Activated CD4-positive, alpha-beta T cell treated with anti-CD3 and anti-CD28 coated beads, Interleukin-2, amount 10 ng/mL, durations not matched to agents 7 days and 5 days (primary cell): ENCODE measurements at regions not wholly inside any gene's neighbourhood (a gene's known extent, or its start where the extent isn't known, plus 50 kb on each side); places are given as distances from the start of the nearest gene placed in this dataset.

Experiments
- CTCF ChIA-PET: fragments of 350-600 bp; sonication (Branson Sonifier 250); formaldehyde crosslinking; loops from one replicate; lab custom pipeline; 2021; ENCODE audit warnings: antibody characterized with exemption; lab: Charles Lee
- POLR2A ChIA-PET: fragments of 350-600 bp; sonication (Branson Sonifier 250); formaldehyde crosslinking; loops from one replicate; lab custom pipeline; 2021; ENCODE audit warnings: antibody characterized with exemption; lab: Charles Lee
- DNase-seq: peaks from one replicate; pipeline ENCODE4 v3.0.0-alpha.2; 2020
- H3K27ac Mint-ChIP-seq: one replicate; pipeline ENCODE4 v1.8.0; 2021; ENCODE audit warnings: mild to moderate bottlenecking, moderate library complexity, mixed read lengths
- H3K27me3 Mint-ChIP-seq: one replicate; pipeline ENCODE4 v1.8.0; 2021; ENCODE audit warnings: mixed read lengths
- H3K36me3 Mint-ChIP-seq: one replicate; pipeline ENCODE4 v1.8.0; 2021; ENCODE audit warnings: low read depth, mixed read lengths
- H3K4me1 Mint-ChIP-seq: one replicate; pipeline ENCODE4 v1.8.0; 2021; ENCODE audit warnings: mixed read lengths
- H3K4me3 Mint-ChIP-seq: one replicate; pipeline ENCODE4 v1.8.0; 2021; ENCODE audit warnings: mild to moderate bottlenecking, moderate library complexity, mixed read lengths
- H3K9me3 Mint-ChIP-seq: one replicate; pipeline ENCODE4 v1.8.0; 2021; ENCODE audit warnings: mixed read lengths

DNA sequence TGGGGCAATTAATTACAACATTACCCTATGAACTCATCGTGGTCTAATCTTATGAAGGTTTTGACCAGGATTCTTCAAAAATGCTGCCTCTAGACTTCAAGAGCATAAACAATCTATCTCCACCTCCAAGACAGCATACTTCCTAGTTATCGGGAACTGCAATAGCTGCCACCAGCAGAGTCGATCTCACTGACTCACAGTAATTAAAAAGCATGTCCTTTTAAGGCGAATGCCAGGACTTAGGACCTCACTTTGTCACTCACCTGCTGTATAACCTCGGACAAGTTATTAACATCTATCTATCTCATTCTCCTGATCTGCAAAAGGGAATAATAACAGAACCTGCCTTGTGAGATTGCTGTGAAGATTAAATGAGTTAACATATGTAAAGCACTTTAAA is 666.0 kb upstream of the COBL start:
- no peak overlapping the region for H3K27ac Mint-ChIP-seq

DNA sequence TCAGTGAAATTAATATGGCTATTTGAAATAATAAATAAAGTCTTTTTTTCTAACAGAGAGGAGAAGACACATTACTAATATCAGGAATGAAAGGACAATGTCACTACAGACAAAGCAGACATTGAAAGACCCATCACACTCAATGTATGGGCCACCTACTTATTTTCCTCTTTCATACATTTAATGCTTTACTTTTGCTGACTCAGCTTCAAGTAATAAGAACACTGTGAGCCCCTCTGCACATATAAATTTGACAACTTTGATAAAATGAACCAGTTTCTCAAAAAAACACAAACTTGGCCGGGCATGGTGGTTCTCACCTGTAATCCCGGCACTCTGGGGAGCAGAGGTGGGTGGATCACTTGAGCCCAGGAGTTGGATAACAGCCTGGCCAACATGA is 664.2 kb upstream of the COBL start:
- no peak for DNase-seq
- peaks cover 2% of the 10 kb centered on the region for H3K9me3 Mint-ChIP-seq
- ChIA-PET CTCF (no interaction called here), POLR2A (no interaction called here)
- H3K36me3 Mint-ChIP-seq = no peaks in the 10 kb centered on the region
- H3K27ac Mint-ChIP-seq = no peak overlapping the region
- no peaks in the 10 kb centered on the region for H3K4me1 Mint-ChIP-seq
- H3K4me3 Mint-ChIP-seq = no peak overlapping the region
- no peaks in the 10 kb centered on the region for H3K27me3 Mint-ChIP-seq

More for the DNA sequence above, 666.0 kb upstream of the COBL start:
- Mint-ChIP-seq H3K9me3 (peaks cover 6% of the 10 kb centered on the region), H3K27me3 (no peaks in the 10 kb centered on the region), H3K4me3 (no peak overlapping the region), H3K36me3 (no peaks in the 10 kb centered on the region), H3K4me1 (no peaks in the 10 kb centered on the region)
- ChIA-PET CTCF (no interaction called here), POLR2A (no interaction called here)
- DNase-seq = no peak

DNA sequence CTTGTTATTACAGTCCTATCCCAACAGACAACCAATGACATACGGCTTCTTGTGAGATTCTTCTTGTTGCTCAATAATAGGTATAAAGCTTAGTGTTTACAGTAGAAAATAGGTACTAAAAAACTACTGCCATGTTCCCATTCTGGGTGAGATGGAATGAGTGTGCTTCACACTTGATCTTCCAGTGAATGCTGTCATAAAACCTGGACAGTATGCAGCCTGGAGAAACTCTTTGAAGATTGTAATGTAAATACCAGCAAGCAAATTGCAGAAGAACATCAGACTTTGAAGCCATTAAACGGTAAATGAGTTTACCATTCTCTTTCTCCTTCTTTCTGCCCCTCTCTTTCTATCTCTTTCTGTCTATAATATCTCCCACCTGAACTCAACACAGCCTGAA is 663.7 kb upstream of the COBL start:
- no peak overlapping the region for H3K4me3 Mint-ChIP-seq
- H3K4me1 Mint-ChIP-seq = no peaks in the 10 kb centered on the region
- peaks cover 1% of the 10 kb centered on the region for H3K9me3 Mint-ChIP-seq
- DNase-seq = no peak
- no peak overlapping the region for H3K27ac Mint-ChIP-seq
- ChIA-PET POLR2A (no interaction called here), CTCF (no interaction called here)
- no peaks in the 10 kb centered on the region for H3K27me3 Mint-ChIP-seq
- no peaks in the 10 kb centered on the region for H3K36me3 Mint-ChIP-seq

DNA sequence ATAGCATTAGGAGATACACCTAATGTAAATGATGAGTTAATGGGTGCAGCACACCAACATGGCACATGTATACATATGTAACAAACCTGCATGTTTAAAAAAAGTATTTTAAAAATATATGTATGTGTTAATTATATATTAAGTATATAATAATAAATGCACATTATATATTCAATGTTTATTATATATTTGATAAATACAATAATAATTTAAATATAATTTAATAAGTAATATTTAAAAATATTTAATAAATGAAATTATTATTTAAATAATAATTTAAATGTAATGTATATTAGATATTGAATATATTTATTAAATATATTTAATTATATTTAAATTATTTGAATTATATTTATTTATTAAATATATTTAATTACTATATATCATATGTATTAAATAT is 661.3 kb upstream of the COBL start:
- Mint-ChIP-seq H3K4me1 (no peaks in the 10 kb centered on the region), H3K36me3 (no peaks in the 10 kb centered on the region), H3K27me3 (no peaks in the 10 kb centered on the region), H3K4me3 (no peak overlapping the region), H3K9me3 (no peaks in the 10 kb centered on the region), H3K27ac (no peak overlapping the region)
- DNase-seq = no peak
- ChIA-PET CTCF (no interaction called here), POLR2A (no interaction called here)

DNA sequence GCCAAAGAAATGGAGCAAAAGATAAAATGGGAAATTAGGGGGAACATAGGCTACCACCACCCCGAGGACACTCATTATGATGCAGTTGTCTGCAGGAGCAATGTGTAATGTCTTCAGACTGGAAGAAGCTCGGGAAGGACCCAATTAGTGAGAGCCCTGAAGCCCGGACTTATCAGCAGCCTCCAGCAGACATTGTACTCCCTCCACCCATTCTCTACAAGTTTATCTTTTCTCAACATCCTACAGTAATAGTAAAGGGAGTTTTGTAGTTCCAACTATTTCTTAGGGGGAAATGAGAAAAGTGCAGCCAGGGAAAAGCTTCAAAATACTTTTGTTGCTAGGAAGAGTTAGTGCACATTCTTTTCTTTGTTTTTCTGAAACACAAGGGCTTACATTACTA is 657.3 kb upstream of the COBL start:
- ChIA-PET POLR2A (no interaction called here), CTCF (no interaction called here)
- Mint-ChIP-seq H3K4me1 (no peaks in the 10 kb centered on the region), H3K27ac (no peak overlapping the region), H3K9me3 (peaks cover 2% of the 10 kb centered on the region), H3K36me3 (no peaks in the 10 kb centered on the region), H3K4me3 (no peak overlapping the region), H3K27me3 (no peaks in the 10 kb centered on the region)
- DNase-seq = no peak

DNA sequence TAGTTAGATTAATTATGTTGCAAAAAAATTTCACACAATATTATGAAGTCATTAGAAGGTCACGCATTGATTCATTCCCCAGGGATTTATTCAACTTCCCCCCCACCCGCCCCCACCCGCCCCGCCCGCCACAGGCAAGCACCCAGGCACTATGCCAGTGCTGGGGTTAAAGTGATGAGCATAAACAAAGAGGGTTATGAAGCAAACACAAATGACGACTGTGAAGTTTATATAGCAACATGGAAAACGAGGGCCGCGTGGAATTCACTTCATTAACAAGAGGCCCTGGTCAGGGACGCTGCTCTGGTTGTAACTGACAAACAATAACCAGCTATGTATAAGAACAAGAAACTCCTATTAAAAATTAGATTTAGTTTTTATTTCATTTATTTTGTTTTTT is 656.5 kb upstream of the COBL start:
- Mint-ChIP-seq H3K4me3 (no peak overlapping the region), H3K4me1 (no peaks in the 10 kb centered on the region), H3K27ac (no peak overlapping the region), H3K9me3 (peaks cover 2% of the 10 kb centered on the region), H3K36me3 (no peaks in the 10 kb centered on the region), H3K27me3 (no peaks in the 10 kb centered on the region)
- POLR2A ChIA-PET = no interaction called here
- DNase-seq = no peak
- CTCF ChIA-PET = interaction anchor here (0.6 kb wide), 1 partner anchor 632 kb away, joined by 3 read pairs; no protein-coding TSS in a partner anchor

DNA sequence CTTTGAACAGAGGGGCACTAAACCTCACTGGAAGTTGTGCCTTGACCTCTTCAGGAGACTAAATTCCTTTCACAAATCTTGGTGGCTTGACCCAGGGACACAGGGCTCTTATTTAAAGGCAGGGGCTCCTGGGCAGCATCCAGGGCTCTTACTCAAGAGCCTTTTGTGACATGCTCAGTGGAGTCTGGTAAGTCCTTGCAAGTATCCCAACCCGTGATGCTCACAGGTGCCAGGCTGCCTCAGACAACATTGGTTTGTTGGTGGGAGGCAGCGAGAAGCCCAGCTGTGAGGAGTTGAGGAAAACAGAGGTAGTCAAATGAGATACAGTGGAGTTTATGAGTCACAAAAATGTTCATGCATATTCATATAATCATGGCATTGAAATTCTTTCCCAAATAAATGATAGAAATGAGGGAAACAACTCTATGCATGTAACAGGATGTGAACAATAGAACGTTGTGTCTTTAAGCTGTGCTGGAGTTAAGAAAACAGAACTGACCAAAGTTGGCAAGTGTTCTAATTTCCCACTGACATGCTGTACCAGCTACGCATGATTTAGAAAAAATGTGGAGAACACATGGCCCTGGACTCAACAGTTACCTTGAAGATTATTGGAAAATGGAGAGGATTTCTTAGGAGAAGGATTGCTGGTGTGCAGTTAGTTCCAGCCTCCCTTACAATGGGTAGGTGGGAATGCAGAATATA is 654.5 kb upstream of the COBL start:
- Mint-ChIP-seq H3K36me3 (no peaks in the 10 kb centered on the region), H3K27ac (no peak overlapping the region), H3K4me3 (no peak overlapping the region), H3K9me3 (peaks cover 2% of the 10 kb centered on the region), H3K4me1 (no peaks in the 10 kb centered on the region), H3K27me3 (no peaks in the 10 kb centered on the region)
- ChIA-PET CTCF (no interaction called here), POLR2A (no interaction called here)
- no peak for DNase-seq

DNA sequence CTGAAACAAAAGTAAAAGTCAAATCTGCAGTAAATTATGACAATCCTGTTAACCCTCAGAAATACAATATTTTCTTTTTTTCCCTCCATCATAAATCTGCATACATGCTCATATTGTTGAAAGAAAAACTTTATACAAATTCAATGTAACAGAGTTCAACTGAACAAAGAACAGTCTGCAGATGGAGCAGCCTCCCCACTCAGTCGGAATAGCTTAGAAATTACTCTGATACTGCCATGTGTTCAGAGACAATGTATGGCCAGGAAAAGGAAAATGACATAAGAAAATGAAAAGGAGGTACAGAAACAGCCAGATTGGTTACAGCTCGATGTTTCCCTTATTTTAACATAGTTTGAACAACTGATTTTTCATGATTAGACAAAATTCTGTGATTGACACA is 651.9 kb upstream of the COBL start:
- no peak for DNase-seq
- Mint-ChIP-seq H3K4me3 (no peak overlapping the region), H3K4me1 (no peaks in the 10 kb centered on the region), H3K9me3 (peaks cover 2% of the 10 kb centered on the region), H3K36me3 (no peaks in the 10 kb centered on the region), H3K27ac (no peak overlapping the region), H3K27me3 (no peaks in the 10 kb centered on the region)
- CTCF ChIA-PET = no interaction called here
- POLR2A ChIA-PET = no interaction called here

DNA sequence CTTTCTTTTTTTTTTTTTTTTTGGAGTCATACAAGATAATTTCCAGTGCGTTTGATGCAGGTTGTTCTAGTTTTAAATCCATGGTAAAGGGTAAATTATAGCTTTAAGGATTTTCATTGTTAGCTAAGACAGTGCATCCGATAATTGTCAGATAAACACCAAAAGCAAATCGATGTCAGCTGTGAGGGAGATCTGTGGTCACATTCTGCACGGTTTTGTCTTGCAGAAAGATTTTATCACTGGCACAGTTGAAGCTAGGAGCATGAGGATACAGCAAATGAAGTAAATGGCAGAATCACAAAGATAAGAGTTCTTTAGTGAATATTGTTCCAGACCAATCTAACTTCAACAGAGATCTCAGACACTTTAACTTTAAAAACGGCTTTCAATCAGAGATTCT is 648.8 kb upstream of the COBL start:
- H3K36me3 Mint-ChIP-seq = no peaks in the 10 kb centered on the region
- H3K4me3 Mint-ChIP-seq = no peak overlapping the region
- CTCF ChIA-PET = no interaction called here

DNA sequence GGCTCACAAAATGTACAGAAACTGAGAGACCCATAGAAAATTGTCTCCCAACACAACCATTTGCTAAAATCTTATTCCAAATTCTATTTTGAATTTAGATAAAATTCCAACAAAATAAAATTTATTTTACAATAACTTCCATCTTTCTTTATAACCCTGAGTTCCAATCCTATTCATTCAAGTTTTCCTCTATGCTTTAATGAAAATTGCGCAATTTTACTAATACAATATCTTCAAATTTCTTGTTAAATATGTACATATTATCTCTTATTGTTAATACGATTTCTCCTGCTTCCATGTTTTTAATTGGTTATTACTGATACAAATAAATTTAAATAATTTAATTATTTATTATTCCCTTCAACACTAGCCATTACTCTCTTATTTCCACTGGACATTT is 645.2 kb upstream of the COBL start:
- H3K9me3 Mint-ChIP-seq = no peaks in the 10 kb centered on the region
- no peaks in the 10 kb centered on the region for H3K36me3 Mint-ChIP-seq
- H3K27ac Mint-ChIP-seq = no peak overlapping the region

More for the DNA sequence above, 648.8 kb upstream of the COBL start:
- POLR2A ChIA-PET = no interaction called here
- Mint-ChIP-seq H3K4me1 (no peaks in the 10 kb centered on the region), H3K9me3 (peaks cover under 1% of the 10 kb centered on the region), H3K27ac (no peak overlapping the region), H3K27me3 (no peaks in the 10 kb centered on the region)
- no peak for DNase-seq

DNA sequence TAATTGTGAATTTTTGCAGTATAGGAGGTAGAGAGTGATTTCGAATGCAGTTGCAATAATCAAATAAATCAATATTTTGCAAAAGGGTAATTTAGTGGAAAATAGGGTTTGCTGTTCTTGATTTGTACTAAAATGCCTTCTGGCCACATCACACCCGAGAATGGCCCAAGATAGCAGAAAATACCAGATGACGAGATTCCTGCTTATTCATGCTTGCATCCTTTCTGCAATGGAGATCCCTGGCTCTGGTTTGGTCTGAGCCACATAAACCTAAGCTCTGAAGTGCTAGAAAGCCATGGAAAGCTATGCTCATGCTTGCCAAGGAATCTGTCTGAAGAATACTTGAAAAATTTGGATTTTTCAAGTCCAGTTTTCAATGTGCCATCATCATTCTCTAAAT is 634.2 kb upstream of the COBL start:
- ChIA-PET CTCF (no interaction called here), POLR2A (no interaction called here)
- Mint-ChIP-seq H3K27me3 (no peaks in the 10 kb centered on the region), H3K27ac (no peak overlapping the region), H3K36me3 (no peaks in the 10 kb centered on the region), H3K4me1 (no peaks in the 10 kb centered on the region), H3K9me3 (peaks cover 3% of the 10 kb centered on the region), H3K4me3 (no peak overlapping the region)
- DNase-seq = no peak

More for the DNA sequence above, 645.2 kb upstream of the COBL start:
- H3K27me3 Mint-ChIP-seq = no peaks in the 10 kb centered on the region
- H3K4me1 Mint-ChIP-seq = no peaks in the 10 kb centered on the region
- no peak overlapping the region for H3K4me3 Mint-ChIP-seq
- ChIA-PET POLR2A (no interaction called here), CTCF (no interaction called here)
- no peak for DNase-seq

DNA sequence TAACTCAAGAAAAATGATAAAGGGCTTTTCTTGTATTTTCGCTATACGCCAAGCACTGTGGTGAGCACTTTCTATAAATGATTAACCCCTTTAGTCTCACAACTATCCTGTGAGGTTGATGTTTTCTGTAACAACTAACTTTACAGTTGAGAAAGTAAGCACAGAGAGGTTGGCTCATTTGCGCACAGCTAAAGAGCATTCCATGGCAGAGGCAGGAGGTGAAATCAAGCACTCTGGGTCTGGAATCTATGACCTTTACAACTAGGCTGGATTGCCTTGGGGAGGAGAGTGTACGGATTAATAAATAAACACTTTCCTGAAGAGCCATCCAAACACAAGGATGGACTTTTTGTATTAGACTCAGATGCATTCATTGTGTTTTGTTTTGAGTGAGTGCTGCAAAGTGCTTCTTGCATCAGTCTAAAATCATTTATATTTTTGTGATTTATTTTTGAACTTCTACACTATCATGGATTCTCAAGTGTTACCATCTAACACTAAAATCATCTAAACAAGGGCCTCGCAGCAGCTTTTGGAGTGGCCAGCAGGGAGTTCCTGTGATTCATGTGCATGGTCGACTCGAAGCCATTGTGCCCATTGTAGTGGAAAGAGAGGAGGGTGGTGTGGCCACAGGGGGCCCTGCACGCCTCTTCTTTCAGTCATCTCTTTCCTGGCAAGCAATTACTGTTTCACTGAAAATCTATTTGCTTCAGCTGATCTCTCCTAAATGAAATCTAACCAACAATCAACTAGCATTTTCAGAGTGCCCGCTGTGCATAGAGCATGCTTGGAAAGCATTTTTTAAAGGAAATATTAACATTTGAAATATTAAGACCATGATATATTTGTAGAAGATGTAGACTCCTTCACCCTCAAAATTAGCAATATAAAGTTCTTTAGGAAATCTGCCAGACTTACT is 633.4 kb upstream of the COBL start:
- DNase-seq = no peak
- CTCF ChIA-PET = no interaction called here
- H3K27ac Mint-ChIP-seq = no peak overlapping the region

DNA sequence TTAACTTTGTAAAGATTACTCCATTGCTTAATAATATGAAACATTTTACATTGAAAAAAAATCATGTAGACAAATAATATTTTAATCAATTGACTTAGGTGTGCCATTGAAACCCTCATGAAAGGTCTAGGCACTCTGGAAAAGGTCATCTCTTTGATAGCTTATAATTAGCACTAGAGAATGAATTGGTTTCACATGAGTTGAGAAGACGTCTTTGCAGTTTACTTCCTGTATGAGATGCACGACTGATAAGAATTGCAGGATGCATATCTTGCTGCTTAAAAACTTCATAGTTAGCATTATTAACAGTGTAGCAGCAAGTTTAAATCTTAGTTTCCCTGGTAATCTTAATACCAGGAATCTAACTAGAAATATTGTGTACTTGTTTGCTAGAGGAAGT is 614.2 kb upstream of the COBL start:
- no peaks in the 10 kb centered on the region for H3K36me3 Mint-ChIP-seq
- no peak overlapping the region for H3K27ac Mint-ChIP-seq
- H3K4me1 Mint-ChIP-seq = no peaks in the 10 kb centered on the region
- peaks cover 10% of the 10 kb centered on the region for H3K9me3 Mint-ChIP-seq
- H3K4me3 Mint-ChIP-seq = no peak overlapping the region
- no peak for DNase-seq
- ChIA-PET POLR2A (no interaction called here), CTCF (no interaction called here)
- H3K27me3 Mint-ChIP-seq = no peaks in the 10 kb centered on the region

More for the DNA sequence above, 633.4 kb upstream of the COBL start:
- Mint-ChIP-seq H3K36me3 (no peaks in the 10 kb centered on the region), H3K9me3 (peaks cover 3% of the 10 kb centered on the region), H3K4me1 (no peaks in the 10 kb centered on the region), H3K27me3 (no peaks in the 10 kb centered on the region), H3K4me3 (no peak overlapping the region)
- POLR2A ChIA-PET = no interaction called here
